GM21825 (cell line): ENCODE measurements at regions not wholly inside any gene's neighbourhood (a gene's known extent, or its start where the extent isn't known, plus 50 kb on each side); places are given as distances from the start of the nearest gene placed in this dataset.

ENCODE experiments used
- ATAC-seq: cut with Tn5 transposase; IDR thresholded peaks from one replicate; pipeline ENCODE4 v1.9.1; 2021; ENCODE audit warnings: mild to moderate bottlenecking, moderate library complexity; ENCODE audit not compliant: unreplicated experiment

DNA sequence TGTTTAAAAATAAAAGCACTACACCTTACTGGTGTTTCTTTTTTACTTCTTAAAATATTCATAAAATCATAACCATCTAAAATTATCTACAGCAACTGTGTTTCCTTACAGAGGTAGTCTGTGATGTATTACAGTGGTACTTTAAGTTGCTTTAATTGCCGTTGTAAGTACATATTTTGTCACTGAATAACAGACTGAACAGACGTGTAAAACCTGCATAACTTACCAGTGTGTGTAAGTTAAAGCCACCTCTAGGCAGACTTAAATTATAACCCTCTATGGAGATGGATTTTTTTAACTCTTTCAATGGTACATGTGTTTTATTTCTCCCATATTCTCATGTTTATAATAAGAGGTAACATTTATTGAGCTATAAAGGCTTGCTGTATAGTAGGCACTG is 166.8 kb downstream of the NR4A2 start:
- no peak for ATAC-seq

- no peak for ATAC-seq
Measured at GRCh38 chr2:156164091-156164720, 168.3 kb downstream of the NR4A2 start.

DNA sequence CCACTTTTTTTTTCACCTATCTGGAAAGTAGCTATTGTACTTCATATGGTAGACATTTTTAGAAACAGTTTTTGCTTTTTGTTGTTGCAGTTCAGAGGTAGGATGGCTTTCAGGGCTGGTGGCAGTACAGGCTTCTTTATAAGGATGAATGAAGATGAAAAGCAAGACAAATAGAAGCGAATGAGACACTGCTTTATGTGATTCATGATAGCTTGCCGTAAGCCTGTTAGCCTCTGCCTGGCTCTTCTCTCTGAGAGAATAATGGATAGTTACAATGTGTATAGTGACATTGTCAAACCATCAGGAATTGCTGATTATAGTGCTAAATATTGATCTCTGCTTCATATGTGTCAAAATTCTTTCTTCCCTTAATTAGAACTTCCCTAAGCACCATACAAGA is 173.7 kb downstream of the NR4A2 start:
- no peak for ATAC-seq

GRCh38 chr2:156157670-156158069 is 174.9 kb downstream of the NR4A2 start:
- ATAC-seq: no peak

- no peak for ATAC-seq
Measured at GRCh38 chr2:156156580-156156979, 175.9 kb downstream of the NR4A2 start.

DNA sequence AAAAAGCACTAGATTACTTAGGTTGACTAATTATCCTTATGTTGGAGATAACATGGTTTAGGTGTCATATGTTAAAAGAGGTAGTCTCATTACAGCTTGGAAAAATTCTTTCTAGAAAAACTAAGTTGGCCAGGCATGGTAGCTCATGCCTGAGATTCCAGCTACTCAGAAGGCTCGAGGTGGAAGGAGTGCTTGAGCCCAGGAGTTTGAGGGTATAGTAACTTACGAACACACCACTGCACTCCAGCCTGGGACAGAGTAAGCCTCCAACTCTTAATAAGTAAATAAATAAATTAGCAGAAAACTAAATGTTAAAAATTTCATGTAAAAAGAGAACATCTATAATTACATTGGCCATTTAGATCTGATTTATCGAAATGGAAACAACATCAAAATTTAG is 177.2 kb downstream of the NR4A2 start:
- ATAC-seq: no peak

GRCh38 chr2:156151351-156151750 is 181.2 kb downstream of the NR4A2 start:
- no peak for ATAC-seq

GRCh38 chr2:156147594-156148330 is 184.8 kb downstream of the NR4A2 start:
- peak; percentile 79 for ATAC-seq

GRCh38 chr2:156145976-156146375 is 186.5 kb downstream of the NR4A2 start:
- ATAC-seq: no peak

DNA sequence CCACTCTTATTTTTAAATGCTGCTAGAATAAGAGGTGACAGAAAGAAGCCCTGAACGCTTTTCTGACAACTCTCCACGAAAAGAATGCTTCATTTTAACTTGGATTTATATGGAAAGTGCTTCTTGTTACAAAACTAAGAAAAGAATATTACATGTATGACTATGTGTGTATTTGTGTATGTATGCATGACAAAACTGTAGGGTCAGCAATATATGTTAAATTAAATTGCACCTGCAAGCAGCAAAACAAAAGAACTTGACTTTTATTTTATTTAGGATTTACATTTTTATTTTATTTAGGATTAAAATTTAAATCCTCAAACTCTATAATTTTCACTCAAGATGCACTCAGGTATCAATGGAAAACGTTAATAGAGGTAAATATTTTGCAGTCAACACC is 187.1 kb downstream of the NR4A2 start:
- ATAC-seq: no peak

DNA sequence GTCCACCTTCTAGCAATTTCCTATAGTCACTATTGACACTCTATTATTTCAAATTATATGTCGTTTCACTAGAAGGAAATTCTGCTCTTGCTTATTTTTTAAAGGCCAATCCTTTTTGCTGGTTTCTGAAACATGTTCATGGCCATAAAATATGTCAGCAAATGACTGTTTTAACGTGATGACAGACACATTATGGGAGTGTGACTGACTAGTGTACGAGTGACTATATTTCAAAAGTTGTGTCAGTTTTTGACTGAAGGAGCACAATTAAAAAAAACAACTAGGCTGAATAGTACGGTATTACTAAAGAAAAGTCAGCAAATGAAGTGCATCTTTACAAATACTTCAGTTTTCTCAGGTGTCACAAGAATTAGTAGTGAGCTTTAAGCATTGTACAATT is 196.0 kb downstream of the NR4A2 start:
- no peak for ATAC-seq

DNA sequence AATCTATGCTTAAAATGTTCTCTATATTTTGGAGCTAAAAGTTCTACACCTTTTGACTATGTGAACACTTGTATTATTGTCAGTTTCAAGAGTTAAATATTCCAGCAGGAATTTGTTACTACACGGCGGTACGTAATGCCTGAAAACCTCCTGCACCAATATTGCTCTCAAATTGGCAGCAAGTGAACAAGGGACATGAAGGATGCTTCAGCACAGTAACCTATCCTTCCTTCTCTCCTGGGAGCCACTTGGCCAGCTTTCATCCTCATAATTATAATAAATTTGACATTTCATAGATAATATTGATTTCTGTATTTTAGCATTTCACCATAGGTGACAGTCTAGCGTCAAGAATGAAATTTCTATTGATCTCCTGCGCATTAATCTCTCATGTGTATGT is 197.6 kb downstream of the NR4A2 start:
- ATAC-seq: no peak

GRCh38 chr2:156132941-156133340 is 199.6 kb downstream of the NR4A2 start:
- no peak for ATAC-seq

DNA sequence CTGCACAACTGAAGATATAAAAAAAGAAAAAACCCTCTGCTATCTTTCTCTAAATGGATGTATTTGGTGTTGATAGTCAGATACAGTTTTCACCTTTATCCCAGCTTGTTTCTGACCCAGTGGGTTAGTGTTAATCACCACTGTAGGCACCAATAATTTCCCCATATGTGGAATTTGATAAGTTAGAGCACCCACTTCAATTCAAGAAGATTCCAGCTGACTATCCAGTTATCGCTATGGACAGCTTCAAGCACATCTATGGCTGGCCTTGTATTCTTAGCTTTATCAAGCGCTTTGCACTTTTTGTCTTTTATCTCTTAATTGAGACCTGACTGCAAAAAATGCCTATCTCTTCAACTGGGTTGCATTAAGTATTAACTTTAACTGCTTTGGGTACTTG is 200.4 kb downstream of the NR4A2 start:
- no peak for ATAC-seq

DNA sequence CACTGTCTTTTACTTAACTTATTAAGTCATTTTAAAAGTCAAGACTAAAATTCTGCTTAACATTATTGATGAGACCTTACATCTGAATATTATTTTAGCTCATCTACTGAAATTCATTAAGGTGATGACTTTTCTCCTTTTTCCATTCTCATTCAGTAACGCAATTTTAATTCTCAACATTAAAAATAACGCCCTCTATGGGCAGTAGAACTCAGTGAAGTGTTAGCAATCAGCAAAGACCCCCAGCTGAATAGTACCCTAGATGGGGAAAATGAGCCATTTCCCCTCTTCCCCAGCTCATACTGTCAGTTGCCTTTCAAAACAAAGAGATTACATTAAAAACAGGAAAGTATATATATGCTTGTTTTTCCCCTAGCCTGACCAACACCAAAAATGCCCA is 203.3 kb downstream of the NR4A2 start:
- no peak for ATAC-seq

GRCh38 chr2:156125018-156125417 is 207.5 kb downstream of the NR4A2 start:
- no peak for ATAC-seq

GRCh38 chr2:156124458-156124857 is 208.1 kb downstream of the NR4A2 start:
- ATAC-seq: no peak

DNA sequence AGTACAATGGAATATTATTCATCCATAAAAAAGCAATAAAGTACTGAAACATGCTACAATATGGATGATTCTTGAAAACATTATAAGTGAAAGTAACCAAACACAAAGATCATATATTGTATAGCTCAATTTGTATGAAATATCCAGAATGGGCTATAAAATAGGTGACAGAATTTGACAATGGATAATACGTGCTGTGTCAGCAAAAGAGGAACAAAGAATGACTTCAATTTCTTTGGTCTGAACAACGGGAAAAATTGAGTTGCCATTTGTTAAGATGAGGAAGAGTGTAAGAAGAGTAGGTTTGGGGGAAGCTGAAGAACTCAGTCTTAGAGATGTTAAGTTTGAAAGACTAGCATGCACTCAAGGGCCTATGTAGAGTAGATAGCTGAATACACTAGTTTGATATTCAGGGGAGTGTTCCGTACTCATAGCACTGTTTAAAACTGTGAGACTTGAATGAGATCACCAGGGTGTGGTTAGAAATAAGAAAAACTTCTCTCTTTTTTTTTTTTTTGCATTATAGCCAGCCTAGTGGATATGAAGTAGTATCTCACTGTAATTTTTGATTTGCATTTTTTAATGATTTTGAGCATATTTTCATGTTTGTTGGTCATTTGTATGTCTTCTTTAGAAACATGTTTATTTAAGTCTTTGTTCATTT is 213.6 kb downstream of the NR4A2 start:
- ATAC-seq: no peak

DNA sequence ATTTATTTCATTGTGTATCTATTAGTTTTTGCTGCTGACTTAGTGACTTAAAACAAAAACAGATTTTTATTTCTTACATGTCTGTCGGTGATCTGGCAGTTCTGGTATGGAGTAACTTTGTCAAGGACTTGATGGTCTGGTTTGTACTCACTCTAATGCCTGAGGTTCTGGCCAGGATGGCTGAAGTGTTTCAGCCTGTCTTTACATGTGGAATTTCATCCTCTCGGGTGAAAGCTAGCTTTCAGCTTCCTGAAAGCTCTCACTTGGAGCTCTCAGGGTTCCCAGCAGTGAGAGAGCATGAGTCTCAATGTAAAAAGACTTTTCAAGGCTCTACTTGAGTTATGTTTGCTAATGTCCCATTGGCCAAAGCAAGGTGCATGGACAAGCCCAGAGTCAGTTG is 216.4 kb downstream of the NR4A2 start:
- ATAC-seq: no peak

GRCh38 chr2:156115338-156115737 is 217.2 kb downstream of the NR4A2 start:
- ATAC-seq: no peak

DNA sequence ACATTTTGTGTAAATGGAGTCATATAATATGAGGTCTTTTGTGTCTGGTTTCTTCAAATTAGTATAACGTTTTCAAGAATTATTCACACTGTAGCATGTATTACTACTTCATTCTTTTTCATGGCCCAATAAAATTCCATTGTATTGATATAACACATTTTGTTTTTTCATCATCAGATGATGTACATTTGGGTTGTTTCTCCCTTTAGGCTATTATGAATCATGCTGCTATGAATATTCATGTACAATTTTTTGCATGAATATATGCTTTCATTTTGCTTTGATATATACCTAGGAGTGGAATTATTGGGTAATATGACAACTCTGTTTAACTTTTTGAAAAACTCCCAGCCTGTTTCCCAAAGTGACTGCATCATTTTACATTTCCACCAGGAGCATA is 220.2 kb downstream of the NR4A2 start:
- no peak for ATAC-seq

DNA sequence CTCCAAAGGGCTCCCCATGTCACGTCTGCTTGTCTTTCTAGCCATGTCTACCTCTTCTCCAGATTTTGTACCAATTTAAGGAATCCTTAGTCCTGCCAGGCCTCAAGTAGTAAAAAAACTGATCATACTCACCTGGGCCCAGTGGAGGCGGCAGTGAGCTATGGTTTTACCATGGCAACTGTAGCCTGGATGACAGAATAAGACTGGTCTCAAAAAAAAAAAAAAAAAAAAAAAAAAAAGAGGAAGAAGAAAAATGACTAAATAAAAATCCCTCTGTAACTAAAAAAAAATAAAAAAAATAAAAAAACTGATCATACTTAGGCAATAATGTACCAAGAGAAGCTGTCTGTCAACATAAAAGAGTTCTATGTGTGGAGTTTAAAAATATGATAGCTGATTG is 221.6 kb downstream of the NR4A2 start:
- peak; percentile 99 for ATAC-seq
